IPS-20b (cell line): ENCODE measurements at regions not wholly inside any gene's neighbourhood (a gene's known extent, or its start where the extent isn't known, plus 50 kb on each side); places are given as distances from the start of the nearest gene placed in this dataset.

Experiments
- H3K27ac ChIP-seq: one replicate; pipeline ENCODE4 v1.5.1; 2013; ENCODE audit warnings: low read length
- H3K27me3 ChIP-seq: 2 replicates; pipeline ENCODE4 v1.6.1; 2013; ENCODE audit warnings: mild to moderate bottlenecking, low read length, inconsistent platforms; ENCODE audit not compliant: insufficient read depth
- H3K36me3 ChIP-seq: 2 replicates; pipeline ENCODE4 v1.6.1; 2013; ENCODE audit warnings: low read depth, mild to moderate bottlenecking, inconsistent platforms, low read length, moderate library complexity; ENCODE audit not compliant: insufficient read depth
- H3K4me1 ChIP-seq: 2 replicates; pipeline ENCODE4 v1.6.1; 2013; ENCODE audit warnings: mild to moderate bottlenecking, control low read depth, inconsistent platforms, low read length, moderate library complexity; ENCODE audit not compliant: insufficient read depth
- H3K4me3 ChIP-seq: 2 replicates; pipeline ENCODE4 v1.5.1; 2013; ENCODE audit warnings: mild to moderate bottlenecking, low read length, inconsistent platforms
- H3K9ac ChIP-seq: 2 replicates; pipeline ENCODE4 v1.6.1; 2013; ENCODE audit warnings: low read depth, mild to moderate bottlenecking, inconsistent platforms, low read length, moderate library complexity
- H3K9me3 ChIP-seq: 2 replicates; pipeline ENCODE4 v1.6.1; 2013; ENCODE audit warnings: mild to moderate bottlenecking, low read depth, low read length, inconsistent platforms; ENCODE audit not compliant: insufficient read depth

- no peak overlapping the region for H3K9ac ChIP-seq
- H3K4me3 ChIP-seq = no peak overlapping the region
- no peaks in the 10 kb centered on the region for H3K27me3 ChIP-seq
- H3K36me3 ChIP-seq = no peaks in the 10 kb centered on the region
- H3K27ac ChIP-seq = no peak overlapping the region
- H3K9me3 ChIP-seq = no peaks in the 10 kb centered on the region
- H3K4me1 ChIP-seq = no peaks in the 10 kb centered on the region
Observed at GRCh38 chr3:180401226-180401625, 200.7 kb upstream of the TTC14 start.

- no peak overlapping the region for H3K9ac ChIP-seq
- H3K27ac ChIP-seq = no peak overlapping the region
- H3K4me3 ChIP-seq = no peak overlapping the region
Observed at GRCh38 chr3:180402471-180403073, 199.4 kb upstream of the TTC14 start.

GRCh38 chr3:180403156-180403555, 198.8 kb upstream of the TTC14 start:
- Histone ChIP-seq H3K9ac (no peak overlapping the region), H3K4me1 (no peaks in the 10 kb centered on the region), H3K27ac (no peak overlapping the region), H3K36me3 (no peaks in the 10 kb centered on the region), H3K4me3 (no peak overlapping the region), H3K27me3 (no peaks in the 10 kb centered on the region), H3K9me3 (no peaks in the 10 kb centered on the region)

More at GRCh38 chr3:180402471-180403073, 199.4 kb upstream of the TTC14 start:
- Histone ChIP-seq H3K27me3 (no peaks in the 10 kb centered on the region), H3K4me1 (no peaks in the 10 kb centered on the region), H3K9me3 (no peaks in the 10 kb centered on the region), H3K36me3 (no peaks in the 10 kb centered on the region)

GRCh38 chr3:180408654-180409053, 193.3 kb upstream of the TTC14 start:
- no peaks in the 10 kb centered on the region for H3K27me3 ChIP-seq
- H3K27ac ChIP-seq = no peak overlapping the region
- no peak overlapping the region for H3K4me3 ChIP-seq
- H3K36me3 ChIP-seq = no peaks in the 10 kb centered on the region
- H3K4me1 ChIP-seq = no peaks in the 10 kb centered on the region
- no peak overlapping the region for H3K9ac ChIP-seq
- H3K9me3 ChIP-seq = no peaks in the 10 kb centered on the region

- Histone ChIP-seq H3K9ac (no peak overlapping the region), H3K4me3 (no peak overlapping the region), H3K4me1 (no peaks in the 10 kb centered on the region), H3K27me3 (no peaks in the 10 kb centered on the region), H3K36me3 (no peaks in the 10 kb centered on the region), H3K27ac (no peak overlapping the region), H3K9me3 (no peaks in the 10 kb centered on the region)
Observed at GRCh38 chr3:180409170-180409569, 192.8 kb upstream of the TTC14 start.

GRCh38 chr3:180409883-180410282, 192.1 kb upstream of the TTC14 start:
- no peak overlapping the region for H3K4me3 ChIP-seq
- no peaks in the 10 kb centered on the region for H3K36me3 ChIP-seq
- no peaks in the 10 kb centered on the region for H3K4me1 ChIP-seq
- H3K9me3 ChIP-seq = no peaks in the 10 kb centered on the region
- H3K9ac ChIP-seq = no peak overlapping the region
- no peaks in the 10 kb centered on the region for H3K27me3 ChIP-seq
- no peak overlapping the region for H3K27ac ChIP-seq

- Histone ChIP-seq H3K27me3 (no peaks in the 10 kb centered on the region), H3K27ac (no peak overlapping the region), H3K9ac (no peak overlapping the region), H3K36me3 (no peaks in the 10 kb centered on the region), H3K9me3 (no peaks in the 10 kb centered on the region), H3K4me1 (no peaks in the 10 kb centered on the region), H3K4me3 (no peak overlapping the region)
Observed at GRCh38 chr3:180414157-180414556, 187.8 kb upstream of the TTC14 start.

- no peak overlapping the region for H3K27ac ChIP-seq
Observed at GRCh38 chr3:180416111-180416594, 185.8 kb upstream of the TTC14 start.

GRCh38 chr3:180417241-180417640, 184.7 kb upstream of the TTC14 start:
- no peak overlapping the region for H3K4me3 ChIP-seq
- no peaks in the 10 kb centered on the region for H3K9me3 ChIP-seq
- H3K4me1 ChIP-seq = no peaks in the 10 kb centered on the region
- H3K36me3 ChIP-seq = no peaks in the 10 kb centered on the region
- H3K9ac ChIP-seq = no peak overlapping the region
- no peaks in the 10 kb centered on the region for H3K27me3 ChIP-seq
- no peak overlapping the region for H3K27ac ChIP-seq

More at GRCh38 chr3:180416111-180416594, 185.8 kb upstream of the TTC14 start:
- H3K9me3 ChIP-seq = no peaks in the 10 kb centered on the region
- no peaks in the 10 kb centered on the region for H3K27me3 ChIP-seq
- no peaks in the 10 kb centered on the region for H3K36me3 ChIP-seq
- H3K4me1 ChIP-seq = no peaks in the 10 kb centered on the region
- H3K9ac ChIP-seq = no peak overlapping the region
- no peak overlapping the region for H3K4me3 ChIP-seq

GRCh38 chr3:180420016-180420415, 181.9 kb upstream of the TTC14 start:
- no peaks in the 10 kb centered on the region for H3K36me3 ChIP-seq
- H3K27me3 ChIP-seq = no peaks in the 10 kb centered on the region
- no peak overlapping the region for H3K4me3 ChIP-seq
- no peak overlapping the region for H3K9ac ChIP-seq
- H3K4me1 ChIP-seq = no peaks in the 10 kb centered on the region
- no peaks in the 10 kb centered on the region for H3K9me3 ChIP-seq
- H3K27ac ChIP-seq = no peak overlapping the region

- H3K9ac ChIP-seq = no peak overlapping the region
- H3K27ac ChIP-seq = no peak overlapping the region
- no peaks in the 10 kb centered on the region for H3K27me3 ChIP-seq
Observed at GRCh38 chr3:180420804-180421203, 181.2 kb upstream of the TTC14 start.

GRCh38 chr3:180421221-180421620, 180.7 kb upstream of the TTC14 start:
- H3K27ac ChIP-seq = no peak overlapping the region
- H3K9me3 ChIP-seq = no peaks in the 10 kb centered on the region
- H3K9ac ChIP-seq = no peak overlapping the region
- H3K4me1 ChIP-seq = no peaks in the 10 kb centered on the region
- no peaks in the 10 kb centered on the region for H3K36me3 ChIP-seq
- no peak overlapping the region for H3K4me3 ChIP-seq
- no peaks in the 10 kb centered on the region for H3K27me3 ChIP-seq

More at GRCh38 chr3:180420804-180421203, 181.2 kb upstream of the TTC14 start:
- no peaks in the 10 kb centered on the region for H3K4me1 ChIP-seq
- H3K9me3 ChIP-seq = no peaks in the 10 kb centered on the region
- no peaks in the 10 kb centered on the region for H3K36me3 ChIP-seq
- H3K4me3 ChIP-seq = no peak overlapping the region
